Fibroblast of villous mesenchyme (primary cell): ENCODE measurements at regions not wholly inside any gene's neighbourhood (a gene's known extent, or its start where the extent isn't known, plus 50 kb on each side); places are given as distances from the start of the nearest gene placed in this dataset.
"Not testable (repeated sequence)": the region's sequence is repeated elsewhere in the genome, so short reads cannot be mapped to it uniquely, and the experiment has no call there.

Experiments
- DNase-seq: peaks from one replicate; pipeline ENCODE4 v3.0.0-alpha.2; 2010; ENCODE audit warnings: low read depth
- H3K4me3 ChIP-seq: 2 replicates; pipeline ENCODE4 v1.5.1; 2011; ENCODE audit warnings: low read depth, mild to moderate bottlenecking, low read length
- CTCF ChIP-seq: IDR thresholded peaks from 2 replicates; pipeline ENCODE4 v1.5.1; 2012; ENCODE audit warnings: low read depth, mild to moderate bottlenecking, low read length; ENCODE audit not compliant: insufficient read depth

DNA sequence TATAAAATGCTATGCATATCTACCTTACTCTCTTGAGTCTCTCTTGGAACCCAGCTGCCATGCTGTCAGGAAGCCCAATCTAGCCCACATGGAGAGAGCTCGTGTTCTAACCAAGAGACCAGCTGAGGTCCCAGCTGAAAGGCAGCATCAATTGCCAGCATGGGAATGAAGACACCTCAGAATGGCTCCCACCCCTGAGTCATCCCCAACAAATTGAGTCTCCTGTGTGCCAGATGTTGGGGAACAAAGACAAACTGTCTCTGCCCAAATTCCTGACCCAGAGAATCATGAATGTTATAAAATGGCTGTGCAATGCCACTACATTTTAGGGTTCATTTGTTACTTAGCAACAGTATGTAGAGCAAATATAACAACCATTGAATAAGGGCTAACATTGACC is 105.2 kb upstream of the STX18 start:
- no peak for TF ChIP-seq CTCF
- DNase-seq: no peak
- H3K4me3 ChIP-seq: no peak overlapping the region

GRCh38 chr4:4645743-4646142 is 103.9 kb upstream of the STX18 start:
- no peak for DNase-seq
- H3K4me3 ChIP-seq: no peak overlapping the region
- TF ChIP-seq CTCF: no peak

DNA sequence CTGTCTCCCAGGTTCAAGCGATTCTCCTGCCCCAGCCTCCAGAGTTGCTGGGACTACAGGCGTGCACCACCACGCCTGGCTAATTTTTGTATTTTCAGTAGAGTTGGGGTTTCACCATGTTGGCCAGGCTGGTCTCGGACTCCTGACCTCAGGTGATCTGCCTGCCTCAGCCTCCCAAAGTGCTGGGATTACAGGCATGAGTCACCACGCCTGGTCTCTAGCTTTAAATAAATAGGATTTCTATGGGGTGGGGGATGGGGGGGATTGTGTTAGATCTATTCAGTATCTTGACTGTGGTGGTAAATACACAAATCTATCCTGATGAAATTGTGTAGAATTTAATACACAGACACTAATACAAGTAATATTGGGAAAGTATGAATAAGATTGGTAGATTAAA is 102.4 kb upstream of the STX18 start:
- not testable (repeated sequence) for DNase-seq, H3K4me3 ChIP-seq

DNA sequence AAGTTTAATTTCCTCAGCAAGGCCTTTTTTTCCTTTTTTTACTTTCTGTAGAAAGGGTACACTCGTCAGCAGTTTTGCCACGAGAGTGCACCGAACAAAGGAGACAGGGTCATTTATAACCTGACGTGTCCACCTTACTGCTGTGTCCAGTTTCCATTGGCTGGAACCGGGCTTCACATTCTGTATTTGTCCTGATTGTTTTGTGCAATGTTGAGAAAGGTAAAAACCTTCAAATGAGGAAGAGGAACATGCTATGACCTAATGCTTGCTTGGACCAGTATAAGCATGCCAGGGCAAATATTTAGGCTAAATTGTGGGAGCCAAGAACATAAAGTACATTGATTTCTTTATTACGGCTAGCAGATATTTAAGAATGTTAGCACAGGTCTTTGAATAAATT is 101.9 kb upstream of the STX18 start:
- not testable (repeated sequence) for DNase-seq, H3K4me3 ChIP-seq

DNA sequence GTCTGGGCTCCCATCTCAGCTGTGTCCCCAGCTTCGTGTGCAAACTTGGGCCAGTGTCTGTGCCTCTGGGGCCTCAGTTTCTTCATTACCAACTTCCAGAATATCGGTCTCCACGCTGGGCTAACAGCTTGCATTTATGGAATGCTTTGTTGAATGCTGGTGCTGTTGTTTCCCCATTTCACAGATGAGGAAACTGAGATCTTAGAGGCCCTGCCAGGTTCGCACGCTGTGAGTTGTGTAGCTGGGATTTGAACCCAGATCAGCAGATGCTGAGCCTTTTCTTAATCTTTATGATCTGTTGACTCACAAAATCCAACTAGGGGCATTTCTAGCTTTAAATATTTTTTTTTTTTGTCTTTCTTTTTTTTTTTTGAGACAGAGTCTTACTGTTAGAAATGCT is 101.5 kb upstream of the STX18 start:
- no peak for DNase-seq
- no peak for TF ChIP-seq CTCF
- H3K4me3 ChIP-seq: no peak overlapping the region

DNA sequence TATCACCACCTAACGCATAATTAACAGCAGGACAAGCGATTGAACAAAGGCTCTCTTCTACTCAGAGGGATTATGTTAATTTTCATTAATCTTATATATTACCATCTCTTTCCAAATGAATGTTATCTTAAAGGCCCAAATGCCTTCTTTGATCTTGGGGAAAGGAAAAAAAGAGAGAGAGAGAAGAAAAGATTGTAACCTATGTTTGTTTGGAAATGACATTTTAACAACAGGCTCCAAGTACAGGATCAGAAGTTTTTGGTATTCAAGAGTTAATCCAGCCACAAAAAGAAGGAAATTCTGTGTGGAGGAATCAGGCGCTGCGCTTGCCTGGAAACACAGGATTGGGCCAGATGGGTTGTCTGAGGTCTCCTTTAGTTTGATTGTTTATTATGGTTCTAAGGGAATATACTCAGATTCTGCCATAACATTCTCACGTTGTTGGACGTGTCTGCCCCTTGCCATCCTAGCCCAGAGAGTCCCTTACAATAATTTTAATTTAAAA is 100.7 kb upstream of the STX18 start:
- TF ChIP-seq CTCF: no peak
- no peak for DNase-seq

DNA sequence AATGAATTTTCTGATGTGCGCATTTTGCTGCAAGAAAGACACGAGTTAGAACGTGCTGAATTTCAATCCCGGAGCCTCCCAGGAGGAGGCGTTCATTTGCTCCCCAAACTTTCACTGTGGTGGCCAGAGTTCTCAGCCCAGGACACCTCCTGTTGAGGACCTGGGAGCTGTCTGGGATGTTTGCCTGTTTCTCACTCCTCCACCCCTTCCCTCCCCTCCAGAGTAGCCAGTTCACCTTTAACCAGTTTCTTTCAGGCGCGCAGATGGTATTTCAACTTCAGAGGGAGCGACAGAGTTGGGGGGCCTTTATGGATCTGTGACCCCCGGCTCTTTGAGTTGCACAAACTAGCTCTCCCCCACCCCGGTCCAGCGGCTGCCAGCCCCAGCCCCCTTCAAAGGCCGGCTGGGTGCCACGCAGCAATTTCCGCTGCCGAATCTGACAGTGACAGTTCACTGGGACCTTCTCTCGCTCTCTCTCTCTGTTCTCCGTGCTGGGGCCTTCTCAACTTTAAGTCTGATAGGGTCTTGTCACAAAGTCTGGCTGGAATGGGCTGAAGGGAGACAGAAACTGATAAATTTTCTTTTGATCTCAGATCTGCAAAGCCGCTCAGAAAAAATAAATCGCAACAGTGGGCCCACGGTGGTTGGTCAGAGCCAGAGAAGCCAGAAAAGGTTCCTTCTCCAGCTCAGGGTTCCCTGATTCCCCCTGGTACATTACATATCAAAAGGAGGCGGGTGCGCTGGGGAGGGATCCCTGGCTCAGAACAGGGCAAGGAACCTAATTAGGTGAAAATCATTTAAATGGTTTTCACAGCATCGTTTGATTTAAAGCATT is 100.0 kb upstream of the STX18 start:
- no peak overlapping the region for H3K4me3 ChIP-seq
- no peak for DNase-seq
- no peak for TF ChIP-seq CTCF

More for the DNA sequence above, 100.7 kb upstream of the STX18 start:
- no peak overlapping the region for H3K4me3 ChIP-seq

DNA sequence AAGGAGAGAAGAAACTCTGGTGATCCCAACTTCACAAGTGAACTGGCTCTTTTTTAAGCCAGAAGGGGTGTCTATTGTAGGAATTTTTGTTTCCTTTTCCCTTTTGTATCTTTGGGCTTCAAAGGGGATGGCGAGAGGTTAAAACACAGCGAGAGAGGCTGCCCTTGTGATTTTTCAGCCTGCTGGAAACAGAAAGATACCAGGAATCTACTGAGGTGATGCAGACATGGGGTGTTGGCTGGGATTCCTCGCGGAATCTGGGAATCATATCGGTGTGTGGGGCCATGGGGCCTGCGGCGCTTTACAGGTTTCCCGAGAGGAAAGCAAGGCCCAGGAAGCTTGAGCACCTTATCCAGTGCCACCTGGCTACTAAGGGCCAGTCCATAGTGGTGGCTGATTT is 99.4 kb upstream of the STX18 start:
- no peak for DNase-seq
- H3K4me3 ChIP-seq: no peak overlapping the region
- no peak for TF ChIP-seq CTCF
